GM10248 (cell line): ENCODE measurements at regions not wholly inside any gene's neighbourhood (a gene's known extent, or its start where the extent isn't known, plus 50 kb on each side); places are given as distances from the start of the nearest gene placed in this dataset.

Source experiments
- CTCF ChIA-PET: fragments of 300-600 bp; sonication (Branson Sonifier 250); formaldehyde crosslinking; extraction: SDS; loops from one replicate; lab custom pipeline; 2021; ENCODE audit warnings: antibody characterized with exemption; lab: Yijun Ruan, JAX
- POLR2A ChIA-PET: fragments of 350-650 bp; sonication (Branson Sonifier 250); formaldehyde crosslinking; extraction: SDS; loops from one replicate; lab custom pipeline; 2020; ENCODE audit warnings: antibody characterized with exemption; lab: Yijun Ruan, JAX
- DNase-seq: peaks from one replicate; pipeline ENCODE4 v3.0.0; 2012; ENCODE audit errors: extremely low spot score
- CTCF ChIP-seq: IDR thresholded peaks from 2 replicates; pipeline ENCODE4 v1.5.1; 2012; ENCODE audit warnings: mild to moderate bottlenecking, low read depth; ENCODE audit errors: extremely low read depth, missing control alignments, control extremely low read depth

- CTCF ChIA-PET: interaction anchor here (1.7 kb wide), 1 partner anchor 11 kb away, joined by 9 read pairs; no protein-coding TSS in a partner anchor
- POLR2A ChIA-PET: no interaction called here
These were observed 49.7 kb upstream of the GPD1L start for GRCh38 chr3:32056559-32057290.

More at GRCh38 chr3:32056559-32057290, 49.7 kb upstream of the GPD1L start:
- DNase-seq: no peak
- no peak for TF ChIP-seq CTCF
